Neural crest cell (in vitro differentiated cells): ENCODE measurements at regions not wholly inside any gene's neighbourhood (a gene's known extent, or its start where the extent isn't known, plus 50 kb on each side); places are given as distances from the start of the nearest gene placed in this dataset.

ENCODE experiments used
- DNase-seq: peaks from one replicate; pipeline ENCODE4 v3.0.0; 2021; ENCODE audit warnings: low read depth, mixed read lengths, low spot score
- H3K27ac Mint-ChIP-seq: one replicate; pipeline ENCODE4 v1.8.0; 2021; ENCODE audit warnings: mild to moderate bottlenecking, mixed read lengths; ENCODE audit not compliant: unreplicated experiment
- H3K27me3 Mint-ChIP-seq: 2 replicates; pipeline ENCODE4 v1.8.0; 2021; ENCODE audit warnings: low read depth, mild to moderate bottlenecking, mixed read lengths
- H3K36me3 Mint-ChIP-seq: 2 replicates; pipeline ENCODE4 v1.8.0; 2021; ENCODE audit warnings: low read depth, mild to moderate bottlenecking, mixed read lengths
- H3K4me1 Mint-ChIP-seq: 2 replicates; pipeline ENCODE4 v1.8.0; 2021; ENCODE audit warnings: mixed read lengths
- H3K4me3 Mint-ChIP-seq: one replicate; pipeline ENCODE4 v1.8.0; 2021; ENCODE audit warnings: mild to moderate bottlenecking, mixed read lengths
- H3K9me3 Mint-ChIP-seq: 2 replicates; pipeline ENCODE4 v1.8.0; 2021; ENCODE audit warnings: mixed read lengths
- TF ChIP-seq, protein P1 (sequence below): fragments of 200-600 bp; sonication (generic); conservative IDR thresholded peaks from 2 replicates; pipeline ENCODE4 v1.5.0; 2021; ENCODE audit warnings: antibody characterized with exemption, mild to moderate bottlenecking

DNA sequence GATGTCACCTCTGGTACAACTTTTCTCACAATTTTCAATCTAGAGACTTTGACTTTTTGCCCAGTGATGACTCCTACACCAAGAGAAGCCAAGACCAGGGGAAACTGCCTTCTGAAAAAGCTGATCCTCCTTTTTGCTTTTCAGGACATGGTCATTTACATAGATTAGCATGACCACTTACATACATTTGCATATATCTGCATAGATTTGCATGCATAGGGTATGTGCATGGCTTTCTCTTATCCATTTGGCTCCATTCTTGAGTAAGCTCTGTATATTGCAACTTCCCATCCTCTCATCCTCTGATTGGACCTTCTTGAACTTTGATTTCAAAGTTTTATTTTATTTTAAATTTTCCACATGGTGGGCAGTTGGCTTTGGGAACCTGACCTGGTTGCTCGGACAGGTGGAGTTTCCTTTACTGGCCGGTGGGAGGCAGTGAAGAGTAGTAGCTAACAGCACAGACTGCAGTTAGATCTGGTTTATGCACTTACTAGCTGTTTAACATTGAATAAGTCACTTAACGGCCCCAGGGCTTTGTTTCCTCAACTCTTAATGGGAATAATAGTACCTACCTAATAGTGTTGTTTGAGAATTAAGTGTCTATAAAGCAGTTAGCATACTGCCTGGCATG is 92.9 kb downstream of the GPR139 start:
- no peak overlapping the region for H3K27ac Mint-ChIP-seq
- H3K4me3 Mint-ChIP-seq, result no peak overlapping the region
- H3K36me3 Mint-ChIP-seq, result no peaks in the 10 kb centered on the region
- TF ChIP-seq, protein P1, sequence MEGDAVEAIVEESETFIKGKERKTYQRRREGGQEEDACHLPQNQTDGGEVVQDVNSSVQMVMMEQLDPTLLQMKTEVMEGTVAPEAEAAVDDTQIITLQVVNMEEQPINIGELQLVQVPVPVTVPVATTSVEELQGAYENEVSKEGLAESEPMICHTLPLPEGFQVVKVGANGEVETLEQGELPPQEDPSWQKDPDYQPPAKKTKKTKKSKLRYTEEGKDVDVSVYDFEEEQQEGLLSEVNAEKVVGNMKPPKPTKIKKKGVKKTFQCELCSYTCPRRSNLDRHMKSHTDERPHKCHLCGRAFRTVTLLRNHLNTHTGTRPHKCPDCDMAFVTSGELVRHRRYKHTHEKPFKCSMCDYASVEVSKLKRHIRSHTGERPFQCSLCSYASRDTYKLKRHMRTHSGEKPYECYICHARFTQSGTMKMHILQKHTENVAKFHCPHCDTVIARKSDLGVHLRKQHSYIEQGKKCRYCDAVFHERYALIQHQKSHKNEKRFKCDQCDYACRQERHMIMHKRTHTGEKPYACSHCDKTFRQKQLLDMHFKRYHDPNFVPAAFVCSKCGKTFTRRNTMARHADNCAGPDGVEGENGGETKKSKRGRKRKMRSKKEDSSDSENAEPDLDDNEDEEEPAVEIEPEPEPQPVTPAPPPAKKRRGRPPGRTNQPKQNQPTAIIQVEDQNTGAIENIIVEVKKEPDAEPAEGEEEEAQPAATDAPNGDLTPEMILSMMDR, result peak; percentile 56
- H3K9me3 Mint-ChIP-seq, result no peaks in the 10 kb centered on the region
- DNase-seq, result no peak
- no peaks in the 10 kb centered on the region for H3K4me1 Mint-ChIP-seq
- peaks cover 42% of the 10 kb centered on the region for H3K27me3 Mint-ChIP-seq

DNA sequence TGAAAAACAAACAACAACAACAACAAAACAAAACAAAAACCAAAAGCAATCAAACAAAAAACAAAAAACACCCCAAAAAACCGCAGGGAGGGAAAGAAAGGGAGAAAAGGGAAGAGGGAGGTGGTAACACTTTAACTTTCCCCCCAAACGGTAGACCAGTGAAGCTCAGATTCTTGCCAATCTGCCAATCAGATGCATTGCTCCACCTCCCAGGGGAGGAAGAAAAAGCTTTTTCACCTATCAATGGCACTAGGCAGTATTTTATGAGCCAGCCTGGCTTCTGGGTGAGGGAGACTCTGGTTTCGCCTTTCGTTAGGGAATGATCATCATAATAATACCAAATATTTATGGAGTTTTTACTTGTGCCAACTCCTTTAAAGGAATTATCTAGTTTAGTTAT is 94.1 kb downstream of the GPR139 start:
- no peaks in the 10 kb centered on the region for H3K9me3 Mint-ChIP-seq

GRCh38 chr16:19974607-19975006 is 90.0 kb upstream of the GPRC5B start:
- no peaks in the 10 kb centered on the region for H3K9me3 Mint-ChIP-seq
- H3K27ac Mint-ChIP-seq, result no peak overlapping the region
- H3K36me3 Mint-ChIP-seq, result no peaks in the 10 kb centered on the region
- TF ChIP-seq, protein P1, result no peak
- H3K4me3 Mint-ChIP-seq, result no peak overlapping the region
- H3K27me3 Mint-ChIP-seq, result peaks cover 28% of the 10 kb centered on the region
- DNase-seq, result no peak
- H3K4me1 Mint-ChIP-seq, result no peaks in the 10 kb centered on the region

More for the DNA sequence above, 94.1 kb downstream of the GPR139 start:
- Mint-ChIP-seq H3K36me3 (no peaks in the 10 kb centered on the region), H3K4me3 (no peak overlapping the region), H3K27me3 (peaks cover 42% of the 10 kb centered on the region), H3K4me1 (no peaks in the 10 kb centered on the region), H3K27ac (no peak overlapping the region)
- DNase-seq, result no peak
- TF ChIP-seq, protein P1, result no peak

GRCh38 chr16:19972111-19972510 is 87.5 kb upstream of the GPRC5B start:
- Mint-ChIP-seq H3K4me3 (no peak overlapping the region), H3K4me1 (no peaks in the 10 kb centered on the region), H3K9me3 (no peaks in the 10 kb centered on the region), H3K27me3 (peaks cover 14% of the 10 kb centered on the region), H3K36me3 (no peaks in the 10 kb centered on the region), H3K27ac (no peak overlapping the region)
- TF ChIP-seq, protein P1, result no peak
- no peak for DNase-seq

- TF ChIP-seq, protein P1, result no peak
- Mint-ChIP-seq H3K27me3 (peaks cover 10% of the 10 kb centered on the region), H3K27ac (no peak overlapping the region), H3K36me3 (no peaks in the 10 kb centered on the region), H3K9me3 (no peaks in the 10 kb centered on the region), H3K4me3 (no peak overlapping the region), H3K4me1 (no peaks in the 10 kb centered on the region)
- no peak for DNase-seq
These were observed 84.4 kb upstream of the GPRC5B start for GRCh38 chr16:19968891-19969683.
